ENCODE measurements at regions not wholly inside any gene's neighbourhood (a gene's known extent, or its start where the extent isn't known, plus 50 kb on each side); places are given as distances from the start of the nearest gene placed in this dataset.

GRCh38 chr10:29751240-29751639, 116.5 kb upstream of the SVIL start:
- TF ChIP-seq CTCF (IDR thresholded peaks at IDR 0.05) (no peak), POLR2AphosphoS5 (IDR thresholded peaks at IDR 0.05) (no peak)
